HG02885 (cell line): ENCODE measurements at regions not wholly inside any gene's neighbourhood (a gene's known extent, or its start where the extent isn't known, plus 50 kb on each side); places are given as distances from the start of the nearest gene placed in this dataset.

Source experiments
- ATAC-seq: cut with Tn5 transposase; IDR thresholded peaks from one replicate; pipeline ENCODE4 v1.9.1; 2021; ENCODE audit warnings: mild to moderate bottlenecking; ENCODE audit not compliant: unreplicated experiment, poor library complexity

DNA sequence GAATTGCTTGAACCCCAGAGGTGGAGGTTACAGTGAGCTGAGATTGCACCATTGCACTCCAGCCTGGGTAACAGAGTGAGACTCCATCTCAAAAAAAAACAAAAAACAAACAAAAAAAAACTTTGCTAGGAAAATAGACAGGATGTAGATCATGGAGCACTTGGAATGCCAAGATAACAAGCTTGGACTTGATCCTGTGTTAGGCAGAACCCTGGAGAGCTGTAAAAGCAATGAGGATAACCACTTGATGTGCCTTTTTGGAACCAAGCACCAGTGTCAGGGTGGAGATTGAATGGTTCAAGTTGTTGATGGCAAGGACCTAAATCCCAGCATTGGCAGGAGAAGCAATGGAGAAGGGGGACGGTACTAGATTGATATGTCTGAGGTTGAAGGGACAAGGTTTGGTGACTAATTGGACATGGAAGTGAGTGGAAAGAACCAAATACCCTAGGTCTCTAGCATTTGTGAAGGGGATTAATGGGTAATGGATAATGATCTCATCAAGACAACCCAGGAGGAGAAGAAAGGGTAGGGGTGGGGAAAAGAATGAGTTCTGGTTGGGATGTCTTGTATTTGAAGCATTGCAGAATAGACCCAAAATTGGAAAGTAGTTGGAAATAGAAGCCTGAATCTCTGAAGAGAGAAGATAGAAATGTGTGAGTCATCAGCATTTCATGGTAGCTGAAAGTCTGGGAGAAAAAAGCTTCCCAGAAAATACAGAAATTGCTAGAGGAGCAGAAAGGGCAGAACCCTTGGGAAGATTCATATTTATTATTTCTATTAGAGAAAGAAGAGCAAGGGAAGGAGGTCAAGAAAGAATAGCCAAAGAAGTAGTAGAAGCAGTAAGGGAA, 176.7 kb downstream of the NUAK1 start:
- no peak for ATAC-seq

DNA sequence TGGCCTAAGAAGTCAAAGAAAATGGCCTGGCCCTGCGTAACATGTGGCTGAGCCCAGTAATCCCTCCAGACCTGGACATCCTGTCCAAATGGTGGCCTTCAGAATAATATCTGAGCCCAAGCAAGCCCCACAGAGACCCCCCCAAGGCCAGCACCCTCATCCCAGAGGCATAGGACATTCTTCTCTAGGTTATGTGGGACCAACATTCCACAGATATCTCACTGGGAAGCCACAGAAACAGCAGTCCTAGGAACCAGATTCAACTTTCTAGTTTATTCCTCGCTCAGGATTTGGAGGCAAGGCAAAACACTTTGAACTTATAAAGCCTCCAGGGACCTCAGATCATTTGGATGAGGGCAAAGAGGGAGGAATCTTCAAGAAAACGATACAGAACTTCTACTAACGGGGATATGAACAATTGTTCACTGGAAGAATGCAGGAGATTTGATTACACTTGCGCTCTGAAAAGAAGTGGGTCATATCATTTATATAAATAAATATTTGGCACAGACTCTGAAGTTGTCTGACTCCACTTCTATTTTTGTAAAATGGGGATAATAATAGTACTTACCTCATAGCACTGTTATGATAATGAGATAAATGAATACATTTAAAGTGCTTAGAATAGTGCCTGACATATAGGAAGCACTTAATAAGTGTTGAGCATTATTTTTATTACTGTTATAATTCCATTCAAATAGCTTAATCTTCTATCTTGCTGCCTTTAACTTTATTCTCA, 171.5 kb downstream of the NUAK1 start:
- no peak for ATAC-seq

DNA sequence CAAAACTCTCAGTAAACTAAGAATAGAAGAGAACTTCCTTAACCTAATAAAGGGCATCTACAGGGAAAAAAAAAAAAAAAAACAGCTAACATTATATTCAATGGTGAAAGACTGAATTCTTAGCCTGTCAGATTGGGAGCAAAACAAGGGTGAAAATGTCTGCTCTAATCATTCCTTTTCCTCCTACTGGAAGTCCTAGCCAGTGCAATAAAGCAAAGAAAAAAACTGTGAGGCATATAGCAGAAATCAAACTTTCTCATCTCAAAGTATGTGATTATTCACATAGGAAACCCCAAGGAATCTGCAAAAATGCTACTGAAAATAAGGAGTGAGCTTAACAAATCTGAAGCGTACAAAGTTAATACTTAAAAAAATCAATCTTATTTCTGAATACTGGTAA, 170.7 kb downstream of the NUAK1 start:
- ATAC-seq = no peak

DNA sequence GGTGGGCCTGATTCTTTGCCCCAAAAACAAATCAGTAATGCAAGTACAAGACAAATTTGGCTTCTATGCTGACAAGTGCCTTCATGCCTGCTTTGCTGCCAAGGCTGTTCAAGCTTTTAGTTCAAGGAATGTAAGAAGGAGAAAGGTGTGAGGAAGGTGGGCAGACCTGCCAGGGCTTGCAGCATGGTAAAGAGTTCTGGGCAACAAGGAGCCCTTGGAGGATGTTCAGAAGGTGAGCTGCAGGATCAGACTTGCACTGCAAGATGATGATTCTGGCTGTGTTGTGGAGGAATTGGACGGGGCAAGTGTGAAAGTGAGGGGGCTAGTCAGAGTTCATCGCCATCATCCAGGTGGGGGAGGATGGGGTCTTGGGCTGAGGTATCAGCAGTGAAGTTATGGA, 167.9 kb downstream of the NUAK1 start:
- no peak for ATAC-seq

DNA sequence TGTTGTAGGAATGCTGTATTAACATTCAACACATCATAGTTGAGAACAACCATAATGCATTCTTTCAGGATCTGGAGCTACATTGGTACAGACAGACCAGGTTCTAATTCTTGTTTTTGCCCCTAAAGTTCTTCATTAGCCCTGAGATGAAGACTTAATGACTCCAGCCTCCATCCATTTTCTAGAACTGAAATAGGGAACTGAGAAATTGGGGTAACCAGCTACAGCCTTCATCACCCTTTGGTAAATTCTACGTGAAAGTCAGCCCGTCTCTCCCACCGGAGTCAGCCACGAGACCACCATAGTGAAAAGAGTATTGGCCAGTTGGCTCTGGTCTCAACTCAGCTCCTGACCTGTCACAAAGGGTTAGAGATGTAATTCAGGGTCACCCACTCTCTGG, 164.0 kb downstream of the NUAK1 start:
- ATAC-seq = no peak

DNA sequence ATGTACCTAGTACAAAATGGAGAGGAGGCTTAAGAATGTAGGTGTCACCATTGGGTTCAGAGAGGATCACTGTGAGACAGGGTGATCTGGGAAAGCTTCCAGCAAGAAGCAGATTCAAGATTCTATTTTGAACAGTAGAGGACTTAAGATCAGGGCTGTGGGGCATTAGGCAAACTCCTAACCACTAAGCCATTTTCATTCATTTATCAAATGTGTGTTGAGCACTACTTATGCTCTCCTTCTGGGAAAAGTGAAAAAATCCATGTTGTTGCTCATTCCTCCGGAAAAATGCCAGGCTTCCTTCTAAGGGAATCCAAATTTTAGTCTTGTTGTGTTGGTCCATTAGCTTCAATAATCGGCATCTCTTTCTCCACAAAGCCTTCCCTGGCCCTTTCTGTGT, 163.4 kb downstream of the NUAK1 start:
- ATAC-seq = no peak

DNA sequence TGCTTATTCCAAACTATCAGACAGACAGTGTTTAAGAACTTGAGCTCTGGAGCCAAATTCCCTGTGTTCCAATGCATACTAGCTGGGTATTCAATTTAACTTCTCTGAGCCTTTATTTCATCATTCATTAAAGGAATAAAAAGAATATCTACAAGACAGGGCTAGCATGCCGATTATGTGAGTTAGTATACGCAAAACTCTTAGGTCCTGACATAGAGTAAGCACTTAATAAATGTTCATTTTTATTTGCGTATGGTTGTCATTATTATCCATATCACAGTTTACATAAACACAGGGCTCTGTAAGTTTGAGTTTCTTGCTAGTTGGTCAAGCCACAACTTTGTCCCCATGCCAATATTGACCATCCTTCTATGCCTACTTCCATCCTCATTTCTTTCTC, 161.5 kb downstream of the NUAK1 start:
- no peak for ATAC-seq

DNA sequence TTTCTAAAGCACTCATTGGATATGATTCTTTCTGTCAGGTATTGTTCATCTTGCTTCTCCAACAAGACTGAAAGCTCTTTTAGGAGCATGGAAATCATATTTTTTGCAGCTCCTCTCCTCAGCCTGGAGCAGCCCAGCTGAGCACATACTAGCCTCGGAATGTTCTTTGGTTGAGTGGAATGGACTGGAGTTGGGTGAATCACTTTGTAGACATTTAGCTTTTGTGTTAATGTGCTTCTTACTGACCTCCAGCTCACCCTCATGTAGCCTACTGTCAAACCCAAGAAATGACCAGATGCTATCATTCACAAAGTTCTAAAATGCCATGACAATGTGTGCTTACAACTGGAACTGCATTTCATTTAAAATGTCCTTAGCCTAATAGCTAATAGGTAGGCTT, 161.1 kb downstream of the NUAK1 start:
- no peak for ATAC-seq

DNA sequence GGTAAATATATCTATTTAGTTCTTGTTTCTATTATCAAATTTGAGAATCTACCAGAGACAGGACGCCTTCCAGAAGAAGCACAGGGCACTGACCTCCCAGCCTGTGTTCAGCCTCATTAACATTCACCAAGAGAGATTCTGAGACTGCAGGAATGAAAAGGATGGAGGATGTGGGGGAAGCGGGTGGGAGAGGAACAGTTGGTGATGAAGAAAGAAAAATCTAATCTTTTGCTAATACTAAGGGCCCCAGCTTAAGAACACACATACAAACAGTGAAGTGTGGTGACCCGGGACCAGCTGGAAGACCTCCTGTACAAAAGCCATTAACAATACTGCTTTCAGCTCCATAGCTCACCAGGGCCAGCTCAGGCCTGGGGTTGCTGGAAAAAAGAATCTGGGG, 160.5 kb downstream of the NUAK1 start:
- no peak for ATAC-seq

DNA sequence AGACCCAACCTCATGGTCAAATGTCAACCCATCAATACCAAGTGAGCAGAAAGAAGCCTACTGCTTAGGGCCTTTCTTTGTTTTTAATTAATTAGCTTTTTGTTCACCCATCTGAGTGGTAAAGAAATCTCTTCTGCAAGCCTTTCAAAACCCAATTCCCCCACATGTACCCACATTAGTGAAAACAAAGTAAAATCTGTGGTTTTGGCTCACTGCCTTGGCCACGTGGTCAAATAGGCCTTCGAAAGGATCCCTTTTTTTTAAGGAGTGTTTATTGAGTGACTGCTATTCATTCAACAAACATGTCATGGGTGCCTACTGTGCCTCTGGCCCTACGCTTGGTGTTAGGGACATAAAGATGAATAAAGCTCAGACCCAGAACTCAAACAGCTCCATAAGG, 160.1 kb downstream of the NUAK1 start:
- ATAC-seq = no peak

DNA sequence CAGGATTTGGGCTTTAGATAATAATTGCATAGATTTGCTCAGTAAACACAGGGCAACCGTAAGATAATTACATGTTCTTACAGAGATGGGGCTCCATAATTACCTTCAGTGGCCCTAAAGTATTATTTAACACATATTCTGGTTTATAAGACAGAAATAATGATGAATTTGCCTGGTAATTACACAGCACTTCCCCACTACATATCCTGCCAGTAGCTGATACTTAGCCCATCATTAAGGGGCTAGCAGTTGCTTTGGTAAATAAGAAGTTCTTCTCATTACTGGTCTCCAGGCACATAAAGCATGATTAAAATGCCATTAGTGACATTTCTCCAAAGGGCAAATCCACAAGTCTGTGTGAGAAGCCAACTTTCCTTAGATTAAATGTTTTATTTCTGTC, 158.7 kb downstream of the NUAK1 start:
- no peak for ATAC-seq

DNA sequence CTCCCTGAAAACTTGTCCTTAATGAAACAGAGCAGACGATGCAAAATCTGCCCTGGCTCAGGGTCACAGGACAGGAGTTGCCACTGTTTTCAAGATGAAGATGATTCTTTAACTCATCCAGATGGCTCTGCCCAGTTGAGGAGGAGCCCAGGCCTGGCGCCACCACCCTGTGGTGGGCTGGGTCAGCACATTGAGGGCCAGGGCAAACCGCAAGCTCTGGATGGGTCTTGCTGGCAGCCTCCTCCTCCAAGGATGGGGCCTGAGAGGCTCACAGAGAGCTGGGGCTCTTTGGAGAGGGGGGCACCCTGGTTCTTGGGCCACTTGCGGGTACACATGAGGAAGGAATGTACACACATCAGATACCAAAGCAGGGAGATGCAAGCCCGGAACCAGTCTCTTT, 158.2 kb downstream of the NUAK1 start:
- no peak for ATAC-seq

DNA sequence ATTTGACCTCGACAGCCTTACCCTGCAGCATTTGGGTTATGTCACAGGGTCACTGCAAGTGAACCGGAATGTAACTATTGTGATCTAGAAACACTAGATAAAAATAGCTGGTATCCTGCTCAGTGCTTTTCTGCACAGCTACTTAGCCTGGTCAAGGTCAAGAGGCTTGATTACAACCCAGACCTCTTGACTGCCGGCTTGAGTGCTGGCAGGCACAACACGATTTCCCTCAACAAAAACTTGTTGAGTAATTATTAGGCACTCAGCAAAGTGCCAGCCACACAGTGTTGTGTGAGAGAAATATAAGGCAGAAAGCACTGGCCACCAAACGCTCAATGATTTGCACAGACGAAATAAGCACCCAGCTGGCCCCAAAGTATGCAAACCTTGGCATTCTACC, 156.7 kb downstream of the NUAK1 start:
- ATAC-seq = no peak

DNA sequence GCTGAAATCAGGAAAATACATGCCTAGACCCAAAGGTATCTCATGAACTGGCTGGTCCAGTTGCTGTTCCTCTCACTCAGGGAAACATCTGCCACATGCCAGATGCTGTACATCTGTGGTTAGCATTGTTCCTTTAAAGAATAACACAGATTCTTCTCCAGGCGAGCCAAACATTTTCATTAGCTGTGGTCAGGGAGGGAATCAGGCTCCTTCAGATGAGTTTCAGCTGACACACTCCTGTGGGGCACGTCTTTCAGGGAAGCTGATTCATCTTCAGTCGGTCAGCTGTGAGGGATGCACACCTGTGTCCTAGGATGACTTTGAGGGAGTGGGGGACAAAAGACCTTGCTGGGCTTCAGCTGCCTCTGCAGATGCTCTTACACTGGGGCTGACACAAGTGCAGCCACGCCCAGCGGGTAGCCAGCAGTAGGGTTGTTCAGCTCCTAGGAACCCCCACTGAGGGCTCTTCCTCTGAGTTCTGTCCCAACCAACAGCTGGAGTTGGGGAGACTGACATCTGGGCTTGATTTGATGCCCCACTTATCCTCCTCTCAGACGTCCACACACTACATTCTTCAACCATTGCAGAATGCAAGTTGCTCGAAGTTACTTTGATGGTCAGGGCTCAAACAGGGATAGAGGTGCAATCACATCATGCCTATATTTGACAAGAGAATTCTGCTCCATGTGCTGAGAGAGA, 155.0 kb downstream of the NUAK1 start:
- no peak for ATAC-seq

DNA sequence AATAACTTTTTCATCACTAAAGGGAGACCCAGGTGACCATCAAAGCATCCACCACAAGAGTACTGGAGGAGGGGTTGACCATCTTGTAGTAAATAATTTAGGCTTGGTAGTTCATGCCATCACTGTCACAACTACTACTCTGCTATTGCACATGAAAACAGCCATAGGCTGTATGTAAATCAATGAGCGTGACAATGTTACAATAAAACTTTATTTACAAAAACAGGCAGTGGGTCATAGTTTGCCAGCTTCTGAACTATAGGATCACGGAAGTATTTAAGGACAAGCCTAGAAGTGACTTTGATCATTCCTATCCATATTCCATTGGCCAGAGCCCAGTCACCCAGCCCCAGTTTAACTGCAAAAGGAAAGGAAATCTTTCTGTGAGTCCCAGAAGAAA, 153.4 kb downstream of the NUAK1 start:
- ATAC-seq = no peak

DNA sequence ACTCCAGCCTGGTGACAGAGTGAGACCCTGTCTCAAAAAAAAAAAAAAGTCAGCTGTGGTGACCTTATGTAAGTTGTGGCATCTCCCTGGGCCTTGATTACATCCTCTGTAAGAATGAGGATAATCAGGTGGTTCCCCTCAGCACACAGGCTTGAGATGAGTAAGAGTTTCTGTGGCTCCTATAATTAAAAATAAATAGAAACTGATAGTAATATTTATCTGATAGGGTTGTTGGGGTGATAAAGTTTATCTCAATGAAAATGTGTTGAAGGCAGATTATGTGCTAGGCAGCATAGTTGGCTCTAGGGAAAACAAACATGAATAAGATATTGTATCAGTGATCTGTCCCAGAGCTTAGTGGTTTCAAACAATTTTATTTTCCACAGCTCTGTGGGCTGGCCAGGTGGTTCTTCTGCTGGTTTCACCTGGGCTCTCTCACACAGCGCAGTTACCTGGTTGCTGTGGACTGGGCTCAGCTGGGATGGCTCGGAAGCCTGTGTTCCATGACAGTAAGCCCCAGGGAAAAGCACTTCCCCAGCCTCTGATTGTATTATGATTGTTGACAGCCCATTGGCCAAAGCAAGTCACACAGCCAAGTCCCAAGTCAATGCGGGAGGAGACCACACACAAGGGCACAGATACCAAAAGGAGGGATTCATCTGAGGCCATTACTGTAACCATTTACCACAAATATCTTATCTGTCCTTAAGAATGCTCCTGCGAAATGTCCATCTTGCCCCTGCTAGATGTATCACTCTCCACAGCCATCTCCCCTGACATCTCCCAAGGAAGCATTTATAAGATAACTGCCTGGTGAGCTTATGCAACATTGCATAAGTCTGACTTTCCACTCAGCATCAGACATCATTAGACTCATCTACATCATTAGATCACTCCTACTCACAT, 151.7 kb downstream of the NUAK1 start:
- no peak for ATAC-seq

DNA sequence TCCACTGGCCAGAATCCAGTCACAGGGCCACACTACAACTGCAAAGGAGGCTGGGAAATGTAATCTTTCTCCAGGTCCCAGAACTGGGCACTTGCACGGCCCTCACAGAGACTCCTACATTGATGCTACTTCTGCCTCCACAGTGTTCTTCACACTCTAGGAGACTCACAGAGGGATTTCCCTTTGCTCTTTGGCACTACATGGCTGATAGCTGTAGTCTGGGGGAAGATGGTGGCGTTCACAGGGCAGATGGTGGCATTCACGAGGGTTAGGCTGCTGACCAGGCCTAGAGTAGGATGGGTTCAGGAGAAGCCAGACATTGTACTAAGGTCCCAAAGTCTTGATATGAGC, 151.1 kb downstream of the NUAK1 start:
- no peak for ATAC-seq

DNA sequence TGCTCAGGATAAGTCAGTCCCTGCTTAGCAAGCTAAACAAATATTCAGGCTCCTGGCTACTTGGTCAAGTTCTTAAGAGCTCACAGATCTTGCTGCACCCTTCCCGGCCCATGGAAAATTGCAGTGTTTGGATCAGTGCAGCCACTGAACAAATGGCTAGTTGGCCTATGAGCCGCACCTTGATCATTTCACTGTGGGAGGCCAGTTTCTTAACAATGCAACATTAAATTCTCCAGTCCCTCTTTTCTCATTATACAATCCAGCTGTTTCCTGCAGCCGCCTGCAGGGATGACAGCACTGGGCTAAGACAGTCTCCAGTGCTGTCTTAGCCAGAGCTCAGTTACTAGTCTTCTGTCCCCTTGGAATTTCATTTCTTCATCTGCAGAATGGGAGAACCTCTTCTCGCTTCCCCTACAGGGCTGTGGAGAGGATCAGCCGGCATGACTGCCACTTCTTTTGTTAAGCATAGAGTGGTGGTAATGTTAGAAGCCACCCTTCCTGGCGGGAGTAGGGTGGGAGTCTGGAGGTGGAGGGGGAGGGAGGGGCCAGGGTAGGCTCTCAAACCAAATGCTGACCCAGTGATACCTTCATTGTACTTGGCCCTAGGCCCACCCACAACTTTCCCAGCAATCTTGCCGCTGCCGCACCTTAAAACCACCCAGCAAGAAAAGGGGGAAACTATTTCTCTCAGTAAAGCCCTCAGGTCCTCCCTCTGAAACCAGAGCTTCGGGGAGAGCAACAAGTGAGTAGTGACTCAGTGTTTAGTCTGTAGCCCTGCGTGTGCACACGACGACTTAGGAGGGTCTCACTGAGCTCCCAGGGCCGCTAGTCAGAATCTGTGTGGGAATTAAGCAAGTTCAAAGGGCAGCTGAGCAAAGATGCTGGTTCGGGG, 145.7 kb downstream of the NUAK1 start:
- ATAC-seq = no peak

DNA sequence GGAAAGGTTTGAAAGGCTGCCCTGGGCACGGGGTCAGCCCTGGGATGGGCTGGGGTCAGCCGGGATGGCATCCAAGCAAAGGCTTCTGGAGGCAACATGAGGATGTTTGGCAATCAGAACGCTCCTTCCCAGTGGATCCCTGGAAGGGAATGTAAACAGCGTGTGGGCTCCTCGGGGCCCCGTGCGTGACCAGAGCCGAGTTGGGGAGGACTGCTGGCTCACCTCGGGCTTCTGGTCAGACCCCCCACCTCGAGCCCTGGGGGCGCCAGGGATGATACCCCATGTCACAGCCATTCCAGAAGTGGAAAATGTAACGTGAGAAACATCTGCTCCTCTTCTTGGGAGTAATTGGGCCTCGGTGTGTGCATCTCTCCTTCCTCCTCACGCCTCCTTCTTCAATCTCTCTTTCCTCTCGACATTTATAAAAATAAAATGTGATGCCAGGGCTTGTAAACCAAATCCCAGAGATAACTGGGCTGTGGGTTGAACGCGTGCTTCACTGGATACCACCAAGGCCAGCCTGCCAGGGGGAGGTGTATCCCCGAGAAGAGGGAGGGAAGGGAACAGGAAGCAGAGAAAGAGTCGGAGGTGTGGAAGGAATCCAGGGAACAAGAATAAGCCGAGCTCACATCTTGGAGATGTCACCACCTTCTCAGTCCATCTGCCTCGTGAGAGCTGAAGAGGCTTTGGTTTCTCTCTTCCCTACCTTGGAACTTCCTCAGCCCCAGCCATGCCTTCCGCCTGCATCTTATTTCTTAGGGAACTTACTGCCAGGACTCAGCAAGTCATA, 144.8 kb downstream of the NUAK1 start:
- ATAC-seq = no peak
